Endothelial cell of umbilical vein (primary cell): ENCODE measurements at regions not wholly inside any gene's neighbourhood (a gene's known extent, or its start where the extent isn't known, plus 50 kb on each side); places are given as distances from the start of the nearest gene placed in this dataset.

Experiments used
- BruUV-seq: library from RNA; stranded (reverse); fragments of 400-500 nt; replicated peaks from 2 replicates; lab custom pipeline; 2021; lab: Mats Ljungman, UMichigan
- CTCF ChIA-PET: fragments of 300-600, 350-600 bp; sonication (Branson Sonifier 250); formaldehyde crosslinking; loops from one replicate; lab custom pipeline; 2021; ENCODE audit warnings: antibody characterized with exemption, inconsistent platforms; lab: Charles Lee
- POLR2A ChIA-PET: fragments of 300-600, 350-600 bp; sonication (Branson Sonifier 250); formaldehyde crosslinking; loops from one replicate; lab custom pipeline; 2021; ENCODE audit warnings: antibody characterized with exemption, inconsistent platforms; lab: Charles Lee
- DNase-seq: peaks from one replicate; pipeline ENCODE4 v3.0.0-alpha.2; 2011; ENCODE audit warnings: low read depth, low spot score
- FAIRE-seq: peaks from 2 replicates; lab custom pipeline; 2011; peaks lifted over from hg19 to GRCh38; lab: Jason Lieb, UNC
- H2AFZ ChIP-seq: 2 replicates; pipeline ENCODE4 v1.6.0; 2012; ENCODE audit warnings: low read depth, low read length, control low read depth, inconsistent platforms
- H3K27ac ChIP-seq: 2 replicates; pipeline ENCODE4 v1.5.1; 2011; ENCODE audit warnings: low read depth, mild to moderate bottlenecking, control low read depth, low read length, moderate library complexity; ENCODE audit not compliant: insufficient read depth
- H3K27me3 ChIP-seq, 2 experiments: 2 replicates each; pipeline versions ENCODE4 v1.6.0 to v1.6.1; 2011; ENCODE audit warnings: low read length in 2 of 2, mixed read lengths in 1 of 2; ENCODE audit not compliant: control insufficient read depth in 2 of 2, insufficient read depth in 2 of 2
- H3K36me3 ChIP-seq, 2 experiments: 2 replicates in 1 of 2; 3 replicates in 1 of 2; pipeline ENCODE4 v1.5.1; 2011; ENCODE audit warnings: low read length in 2 of 2, mild to moderate bottlenecking in 1 of 2, moderate library complexity in 1 of 2; ENCODE audit not compliant: control insufficient read depth in 2 of 2, insufficient read depth in 2 of 2; ENCODE audit errors: extremely low read depth in 1 of 2
- H3K4me1 ChIP-seq: 3 replicates; pipeline ENCODE4 v1.5.1; 2011; ENCODE audit warnings: mild to moderate bottlenecking, low read length; ENCODE audit not compliant: control insufficient read depth, insufficient read depth; ENCODE audit errors: extremely low read depth
- H3K4me2 ChIP-seq: 2 replicates; pipeline ENCODE4 v1.6.1; 2011; ENCODE audit warnings: low read length, control low read depth, mixed read lengths; ENCODE audit not compliant: insufficient read depth
- H3K4me3 ChIP-seq, 3 experiments: fragments of 200-600 bp in 1 of 3; sonication (generic), shearing (Covaris generic) in 1 of 3; replicated peaks in 1 of 3; 2 replicates each; pipeline ENCODE4 v1.5.1; 2011 to 2016; ENCODE audit warnings: control low read depth in 3 of 3, low read length in 3 of 3, mild to moderate bottlenecking in 2 of 3, inconsistent platforms in 1 of 3, low read depth in 1 of 3, moderate library complexity in 1 of 3; ENCODE audit not compliant: insufficient read depth in 1 of 3
- H3K79me2 ChIP-seq: 2 replicates; pipeline ENCODE4 v1.6.0; 2012; ENCODE audit warnings: low read length, inconsistent platforms; ENCODE audit not compliant: control insufficient read depth, insufficient read depth
- H3K9ac ChIP-seq: replicated peaks from 2 replicates; pipeline ENCODE3; 2011; ENCODE audit warnings: low read length, control low read depth; ENCODE audit not compliant: insufficient read depth; ENCODE audit errors: extremely low read depth
- H3K9me1 ChIP-seq: replicated peaks from 3 replicates; pipeline ENCODE4 v1.6.0; 2011; ENCODE audit warnings: mild to moderate bottlenecking, low read length; ENCODE audit not compliant: control insufficient read depth, insufficient read depth; ENCODE audit errors: extremely low read depth
- H3K9me3 ChIP-seq: replicated peaks from 2 replicates; pipeline ENCODE4 v1.5.1; 2012; ENCODE audit warnings: low read length, inconsistent platforms; ENCODE audit not compliant: control insufficient read depth, insufficient read depth
- H4K20me1 ChIP-seq: replicated peaks from 2 replicates; pipeline ENCODE3; 2011; ENCODE audit warnings: mild to moderate bottlenecking, low read length; ENCODE audit not compliant: control insufficient read depth, insufficient read depth; ENCODE audit errors: extremely low read depth
- CTCF ChIP-seq, 2 donors: IDR thresholded peaks; 1 replicate in 1 of 2; 2 replicates in 1 of 2; pipeline ENCODE4 v1.5.1; 2011; ENCODE audit warnings: low read length in 2 of 2, mild to moderate bottlenecking in 2 of 2, moderate library complexity in 2 of 2, control low read depth in 1 of 2, inconsistent platforms in 1 of 2, low read depth in 1 of 2; ENCODE audit not compliant: insufficient read depth in 1 of 2; ENCODE audit errors: extremely low read depth in 1 of 2
- EZH2 ChIP-seq: IDR thresholded peaks from 2 replicates; pipeline ENCODE4 v1.6.1; 2012; ENCODE audit warnings: borderline replicate concordance, low read depth, mild to moderate bottlenecking, moderate library complexity, low read length, inconsistent platforms; ENCODE audit not compliant: severe bottlenecking
- FOS ChIP-seq: IDR thresholded peaks from 2 replicates; pipeline ENCODE4 v1.6.1; 2011; ENCODE audit warnings: mild to moderate bottlenecking, low read length, moderate library complexity, borderline replicate concordance; ENCODE audit not compliant: insufficient read depth
- GATA2 ChIP-seq: IDR thresholded peaks from 2 replicates; pipeline ENCODE4 v1.7.0; 2011; ENCODE audit warnings: low read depth, mild to moderate bottlenecking, moderate library complexity, mixed read lengths, low read length; ENCODE audit not compliant: insufficient read length, insufficient read depth
- JUN ChIP-seq: IDR thresholded peaks from 2 replicates; pipeline ENCODE4 v1.6.1; 2011; ENCODE audit warnings: borderline replicate concordance, low read depth; ENCODE audit not compliant: insufficient read length, insufficient read depth
- MAX ChIP-seq: IDR thresholded peaks from 2 replicates; pipeline ENCODE4 v1.6.1; 2011; ENCODE audit not compliant: insufficient read depth, insufficient read length
- MYC ChIP-seq: IDR thresholded peaks from one replicate; pipeline ENCODE4 v1.6.1; 2011; ENCODE audit warnings: mild to moderate bottlenecking, low read depth, low read length
- POLR2A ChIP-seq: IDR thresholded peaks from 2 replicates; pipeline ENCODE4 v1.6.1; 2012; ENCODE audit warnings: low read depth, mild to moderate bottlenecking, control low read depth, low read length
- POLR2AphosphoS5 ChIP-seq: IDR thresholded peaks from 2 replicates; pipeline ENCODE4 v1.6.1; 2012; ENCODE audit warnings: low read depth, mild to moderate bottlenecking, control low read depth, low read length, moderate library complexity; ENCODE audit not compliant: insufficient read depth
- dilution Hi-C: fragments of 300-500 bp; cut with MboI; formaldehyde crosslinking; loops from one replicate; pipeline ENCODE4 v1.15.0; 2019; ENCODE audit warnings: low sequenced_read_pairs; ENCODE audit not compliant: extremely low pct_ligation_motif_present
- intact Hi-C: fragments of 100-400 bp; cut with micrococcal nuclease; formaldehyde crosslinking; loops from one replicate; pipeline ENCODE4 v1.10.0; 2022

- TF ChIP-seq JUN, result no peak
- no peak for TF ChIP-seq POLR2AphosphoS5
- no peak for TF ChIP-seq CTCF (IDR thresholded peaks at IDR 0.05; ENCODE audit: extremely low read depth in 1 of 2, insufficient read depth in 1 of 2, low read depth in 1 of 2, low read length in 2 of 2)
- TF ChIP-seq POLR2A, result no peak
- no peak for TF ChIP-seq FOS
- no peak for TF ChIP-seq MYC
- no peak for TF ChIP-seq MAX
- no peak for TF ChIP-seq EZH2
- TF ChIP-seq GATA2, result no peak
- DNase-seq (no peak), FAIRE-seq (no peak)
- intact Hi-C loops, result no loop called here
- no peak overlapping the region for H3K4me2 ChIP-seq
- H3K9me1 ChIP-seq, result no peaks in the 10 kb centered on the region
- no peaks in the 10 kb centered on the region for H3K79me2 ChIP-seq
- H2AFZ ChIP-seq, result no peak overlapping the region
- H3K4me1 ChIP-seq, result peaks cover 3% of the 10 kb centered on the region
- no peaks in the 10 kb centered on the region for H3K36me3 ChIP-seq
- CTCF ChIA-PET, result no interaction called here
- H3K27me3 ChIP-seq, result no peaks in the 10 kb centered on the region
- no peak overlapping the region for H3K4me3 ChIP-seq
- H3K27ac ChIP-seq, result no peak overlapping the region
- dilution Hi-C loops, result no loop called here
- no TSS peak for BruUV-seq
- H4K20me1 ChIP-seq, result no peaks in the 10 kb centered on the region
- no peaks in the 10 kb centered on the region for H3K9me3 ChIP-seq
- POLR2A ChIA-PET, result no interaction called here
- no peak overlapping the region for H3K9ac ChIP-seq
Measured at GRCh38 chr14:53861781-53862180, 94.8 kb downstream of the BMP4 start.
